Type B pancreatic cell (in vitro differentiated cells): ENCODE measurements at regions not wholly inside any gene's neighbourhood (a gene's known extent, or its start where the extent isn't known, plus 50 kb on each side); places are given as distances from the start of the nearest gene placed in this dataset.

ENCODE experiments used
- DNase-seq: peaks from one replicate; pipeline ENCODE4 v3.0.0; 2021; ENCODE audit warnings: mixed read lengths; ENCODE audit not compliant: unreplicated experiment; ENCODE audit errors: extremely low spot score
- H3K27ac Mint-ChIP-seq: 2 replicates; pipeline ENCODE4 v1.8.0; 2021; ENCODE audit warnings: mild to moderate bottlenecking, mixed read lengths
- H3K27me3 Mint-ChIP-seq: 2 replicates; pipeline ENCODE4 v1.8.0; 2021; ENCODE audit warnings: mixed read lengths
- H3K36me3 Mint-ChIP-seq: 2 replicates; pipeline ENCODE4 v1.8.0; 2021; ENCODE audit warnings: mixed read lengths
- H3K4me1 Mint-ChIP-seq: one replicate; pipeline ENCODE4 v1.8.0; 2021; ENCODE audit warnings: mixed read lengths; ENCODE audit not compliant: unreplicated experiment
- H3K4me3 Mint-ChIP-seq: 2 replicates; pipeline ENCODE4 v1.8.0; 2021; ENCODE audit warnings: mild to moderate bottlenecking, mixed read lengths
- H3K9me3 Mint-ChIP-seq: 2 replicates; pipeline ENCODE4 v1.8.0; 2021; ENCODE audit warnings: mixed read lengths
- TF ChIP-seq, protein P1 (sequence below): fragments of 200-600 bp; sonication (generic); conservative IDR thresholded peaks from 2 replicates; pipeline ENCODE4 v1.5.0; 2021; ENCODE audit warnings: antibody characterized with exemption, mild to moderate bottlenecking

DNA sequence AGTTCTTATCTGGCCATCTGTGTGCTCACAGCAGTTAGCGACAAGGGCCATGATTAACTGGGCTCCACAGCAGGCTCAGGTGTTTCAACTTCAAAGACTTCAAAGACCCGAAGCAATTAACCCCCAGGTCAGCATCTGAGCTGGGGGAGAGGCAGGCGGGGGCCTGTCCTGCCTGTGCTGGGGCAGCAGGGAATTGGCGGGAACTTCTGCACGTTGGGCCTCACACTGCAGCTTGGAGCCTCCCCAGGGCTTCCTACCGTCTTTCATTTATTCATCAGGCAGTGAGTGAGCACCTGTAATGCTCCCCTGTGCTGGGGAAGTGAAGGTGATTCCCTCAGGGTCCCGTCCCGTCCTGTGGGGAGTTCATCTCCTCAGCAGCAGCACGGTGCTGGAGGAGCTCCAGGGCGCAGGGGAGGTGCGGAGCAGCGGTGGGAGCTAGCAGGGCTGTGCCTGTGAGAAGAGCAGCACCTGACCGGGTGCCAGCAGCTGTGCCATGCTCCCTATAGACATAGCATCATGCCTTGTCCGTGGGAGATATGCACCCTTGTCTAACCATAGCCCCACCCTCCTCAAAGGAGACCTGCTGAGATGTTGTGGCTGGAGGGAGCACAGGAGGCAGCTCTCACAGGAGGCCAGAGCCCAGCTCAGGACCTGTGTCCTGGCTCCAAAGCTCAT is 51.8 kb upstream of the FRMD1 start:
- Mint-ChIP-seq H3K4me1 (peaks cover 16% of the 10 kb centered on the region), H3K27ac (peak overlapping the region; percentile 20), H3K4me3 (no peak overlapping the region), H3K9me3 (no peaks in the 10 kb centered on the region), H3K36me3 (no peaks in the 10 kb centered on the region), H3K27me3 (peaks cover 23% of the 10 kb centered on the region)
- no peak for DNase-seq
- TF ChIP-seq, protein P1, sequence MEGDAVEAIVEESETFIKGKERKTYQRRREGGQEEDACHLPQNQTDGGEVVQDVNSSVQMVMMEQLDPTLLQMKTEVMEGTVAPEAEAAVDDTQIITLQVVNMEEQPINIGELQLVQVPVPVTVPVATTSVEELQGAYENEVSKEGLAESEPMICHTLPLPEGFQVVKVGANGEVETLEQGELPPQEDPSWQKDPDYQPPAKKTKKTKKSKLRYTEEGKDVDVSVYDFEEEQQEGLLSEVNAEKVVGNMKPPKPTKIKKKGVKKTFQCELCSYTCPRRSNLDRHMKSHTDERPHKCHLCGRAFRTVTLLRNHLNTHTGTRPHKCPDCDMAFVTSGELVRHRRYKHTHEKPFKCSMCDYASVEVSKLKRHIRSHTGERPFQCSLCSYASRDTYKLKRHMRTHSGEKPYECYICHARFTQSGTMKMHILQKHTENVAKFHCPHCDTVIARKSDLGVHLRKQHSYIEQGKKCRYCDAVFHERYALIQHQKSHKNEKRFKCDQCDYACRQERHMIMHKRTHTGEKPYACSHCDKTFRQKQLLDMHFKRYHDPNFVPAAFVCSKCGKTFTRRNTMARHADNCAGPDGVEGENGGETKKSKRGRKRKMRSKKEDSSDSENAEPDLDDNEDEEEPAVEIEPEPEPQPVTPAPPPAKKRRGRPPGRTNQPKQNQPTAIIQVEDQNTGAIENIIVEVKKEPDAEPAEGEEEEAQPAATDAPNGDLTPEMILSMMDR, result no peak

DNA sequence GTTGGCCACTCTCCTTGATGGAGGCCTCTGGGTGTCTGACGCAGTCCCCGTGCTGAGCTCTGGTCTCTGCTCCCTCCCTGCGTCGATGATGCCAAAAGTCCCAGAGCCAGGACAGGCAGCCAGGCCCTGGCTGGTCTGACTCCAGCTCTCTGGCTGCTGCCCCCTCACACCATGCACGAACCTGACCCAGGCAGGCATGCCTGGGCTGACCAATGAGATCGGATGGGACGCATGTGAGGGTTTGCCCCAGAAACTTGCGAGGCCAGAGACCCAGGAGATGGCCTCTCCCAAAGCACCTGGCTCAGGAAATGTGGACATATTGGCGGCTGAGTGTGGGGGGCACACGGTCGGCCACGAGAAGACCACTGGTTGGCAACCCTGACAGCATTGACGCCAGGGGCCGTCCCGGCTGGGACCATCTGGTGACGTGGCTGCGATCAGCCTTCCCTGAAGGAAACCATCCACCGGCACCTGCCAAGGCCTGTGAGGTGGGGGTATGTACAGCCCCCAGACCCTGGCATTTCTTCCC is 51.2 kb upstream of the FRMD1 start:
- Mint-ChIP-seq H3K4me3 (no peak overlapping the region), H3K4me1 (peaks cover 16% of the 10 kb centered on the region), H3K36me3 (no peaks in the 10 kb centered on the region), H3K27me3 (peaks cover 23% of the 10 kb centered on the region), H3K9me3 (no peaks in the 10 kb centered on the region), H3K27ac (no peak overlapping the region)
- peak; percentile 64 for DNase-seq
- TF ChIP-seq, protein P1, result no peak

DNA sequence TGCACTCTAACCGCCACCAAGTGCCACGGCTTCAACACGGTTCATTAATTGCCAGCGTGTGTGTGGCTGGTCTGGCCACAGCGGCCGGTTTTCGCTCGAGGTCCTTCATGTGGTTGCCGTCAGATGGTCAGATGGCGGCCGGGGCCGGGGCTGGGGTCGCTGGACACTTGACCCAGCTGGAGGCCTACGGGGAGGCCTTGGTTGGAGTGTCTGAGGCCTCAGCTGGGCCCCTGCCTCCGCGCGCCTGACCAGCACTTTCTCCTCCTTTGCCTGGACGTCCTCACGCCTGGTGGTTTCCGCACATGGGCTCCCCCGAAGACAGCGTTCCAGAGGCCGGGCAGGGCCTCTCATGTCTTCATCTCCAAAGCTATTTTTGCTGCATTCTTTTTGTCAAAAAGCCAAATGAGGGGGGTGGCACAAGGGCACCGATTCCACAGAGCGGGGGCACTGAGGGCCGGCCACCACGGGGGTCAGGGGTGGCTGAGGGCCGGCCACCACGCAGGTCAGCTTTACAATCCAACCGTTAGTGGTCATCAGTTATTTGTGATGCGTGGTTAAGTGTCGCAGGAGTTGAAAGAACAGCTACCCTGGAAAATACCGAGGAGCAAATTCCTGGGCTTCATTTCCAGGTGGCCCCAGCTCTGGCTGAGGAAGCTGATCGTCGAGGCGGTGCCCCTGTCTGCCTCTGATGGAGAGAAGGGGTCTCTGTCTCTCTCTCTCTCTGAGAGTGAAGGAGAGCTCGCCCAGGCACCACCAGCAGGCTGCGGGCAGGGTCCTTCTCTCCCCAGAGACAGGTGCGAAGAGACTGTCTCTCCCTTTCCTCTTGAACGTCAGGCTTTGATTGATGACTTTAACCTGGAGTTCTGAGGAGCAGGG is 50.5 kb upstream of the FRMD1 start:
- Mint-ChIP-seq H3K27ac (no peak overlapping the region), H3K4me1 (peaks cover 16% of the 10 kb centered on the region), H3K9me3 (no peaks in the 10 kb centered on the region), H3K36me3 (no peaks in the 10 kb centered on the region), H3K27me3 (peaks cover 23% of the 10 kb centered on the region), H3K4me3 (no peak overlapping the region)
- TF ChIP-seq, protein P1, result no peak
- DNase-seq, result peak; percentile 59

DNA sequence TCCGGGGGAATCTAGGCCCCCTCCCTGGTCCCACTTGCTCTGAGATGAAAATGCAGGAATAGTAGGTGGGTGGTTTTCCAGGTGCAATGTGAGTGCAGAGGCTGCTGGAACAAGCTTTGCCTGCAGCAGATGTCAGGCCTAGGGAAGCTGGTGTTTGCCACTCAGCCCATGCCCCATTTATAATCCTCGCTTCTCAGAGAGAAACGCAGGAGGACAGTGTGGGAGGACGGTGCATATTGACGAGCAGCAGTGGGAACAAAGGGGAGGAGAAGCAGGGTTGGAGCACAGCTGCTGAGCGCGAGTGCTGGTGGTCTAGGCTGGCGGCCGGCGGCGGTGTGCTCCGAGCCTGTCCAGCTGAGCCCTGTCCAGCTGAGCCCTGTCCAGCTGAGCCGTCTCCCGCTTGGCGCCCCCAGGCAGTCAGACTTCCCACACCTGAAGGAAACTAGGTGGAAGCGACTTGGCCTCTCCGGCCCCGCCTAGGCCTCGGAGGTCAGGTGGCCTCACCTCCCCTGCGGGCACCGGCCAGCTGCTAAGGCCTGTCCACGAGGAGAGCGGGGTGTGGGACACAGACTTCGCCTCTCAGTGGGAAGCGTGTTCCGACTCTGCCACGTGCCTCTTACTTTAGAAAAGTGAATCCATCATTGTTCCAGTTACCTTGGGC is 49.7 kb upstream of the FRMD1 start:
- Mint-ChIP-seq H3K4me3 (no peak overlapping the region), H3K27ac (no peak overlapping the region), H3K27me3 (peaks cover 23% of the 10 kb centered on the region), H3K36me3 (no peaks in the 10 kb centered on the region), H3K4me1 (peaks cover 16% of the 10 kb centered on the region), H3K9me3 (no peaks in the 10 kb centered on the region)
- TF ChIP-seq, protein P1, result no peak
- peak; percentile 67 for DNase-seq
